ENCODE measurements at regions not wholly inside any gene's neighbourhood (a gene's known extent, or its start where the extent isn't known, plus 50 kb on each side); places are given as distances from the start of the nearest gene placed in this dataset.

DNA sequence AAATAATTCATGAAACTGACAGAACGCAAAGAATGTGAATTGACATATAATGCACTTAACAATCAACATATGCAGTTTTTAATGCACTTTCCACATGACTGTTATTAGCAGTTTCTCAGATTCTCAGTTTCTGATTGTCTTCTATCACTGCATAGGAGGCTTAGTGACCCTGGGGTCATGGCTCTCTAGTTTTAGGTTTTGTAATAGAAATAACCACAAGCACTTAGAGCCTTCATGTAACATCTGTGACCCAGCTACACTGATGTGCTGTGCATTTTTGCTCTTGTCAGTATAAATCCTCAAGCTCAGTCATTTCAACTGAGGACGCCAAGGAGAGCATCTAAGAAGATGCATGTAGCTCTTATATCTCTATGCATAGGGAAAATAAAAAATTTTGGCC, 163.1 kb upstream of the IZUMO3 start:
- in situ Hi-C loops (cut with HindIII; ENCODE audit: extremely low pct_ligation_motif_present, low pct_unique_long_range_greater_than_20kb) (loop anchor here (25.0 kb wide), 1 partner anchor 103 kb away; no protein-coding TSS in a partner anchor), intact Hi-C loops (cut with micrococcal nuclease; ENCODE audit: unreplicated experiment) (no loop called here)
- FAIRE-seq (no peak), DNase-seq (ENCODE audit: low spot score) (no peak), ATAC-seq (no peak)
- no peak overlapping the region for H3K4me3 ChIP-seq (replicated peaks in 1 of 3; ENCODE audit: insufficient read depth in 1 of 3, low read depth in 2 of 3, low read length in 3 of 3)
- H2AFZ ChIP-seq (ENCODE audit: low read length) = no peak overlapping the region
- peaks cover 54% of the 10 kb centered on the region for H3K9me3 ChIP-seq (ENCODE audit: low read length)
- no peaks in the 10 kb centered on the region for H3K27me3 ChIP-seq (ENCODE audit: control insufficient read depth in 1 of 2, insufficient read depth in 2 of 2, low read length in 2 of 2)
- no peak overlapping the region for H3K9ac ChIP-seq (ENCODE audit: insufficient read depth, low read depth, low read length)
- no TSS peak for BruUV-seq (replicated peaks)
- POLR2A ChIA-PET = no interaction called here
- CTCF ChIA-PET (ENCODE audit: low intra/inter-chr PET ratio, low total read pairs) = no interaction called here
- no peaks in the 10 kb centered on the region for H4K20me1 ChIP-seq (ENCODE audit: insufficient read depth, low read length)
- H3K4me1 ChIP-seq (ENCODE audit: insufficient read depth, low read length) = no peaks in the 10 kb centered on the region
- no peak for TF ChIP-seq SKI (IDR thresholded peaks at IDR 0.05; ENCODE audit: partially characterized antibody)
- TF ChIP-seq U2AF2 (IDR thresholded peaks at IDR 0.05; ENCODE audit: low read depth, low read length) = no peak
- no peak for TF ChIP-seq ZNF720 (CRISPR knock-in tag; IDR thresholded peaks at IDR 0.05)
- TF ChIP-seq SIN3A (IDR thresholded peaks at IDR 0.05; ENCODE audit: borderline replicate concordance, low read depth, low read length) = no peak
- TF ChIP-seq CREB3 (CRISPR knock-in tag; IDR thresholded peaks at IDR 0.05) = no peak
- no peak for TF ChIP-seq ZIK1 (CRISPR knock-in tag; IDR thresholded peaks at IDR 0.05; ENCODE audit: borderline replicate concordance, low read depth)
- no peak for TF ChIP-seq ZFP62 (CRISPR knock-in tag; IDR thresholded peaks at IDR 0.05)
- TF ChIP-seq, protein P1, sequence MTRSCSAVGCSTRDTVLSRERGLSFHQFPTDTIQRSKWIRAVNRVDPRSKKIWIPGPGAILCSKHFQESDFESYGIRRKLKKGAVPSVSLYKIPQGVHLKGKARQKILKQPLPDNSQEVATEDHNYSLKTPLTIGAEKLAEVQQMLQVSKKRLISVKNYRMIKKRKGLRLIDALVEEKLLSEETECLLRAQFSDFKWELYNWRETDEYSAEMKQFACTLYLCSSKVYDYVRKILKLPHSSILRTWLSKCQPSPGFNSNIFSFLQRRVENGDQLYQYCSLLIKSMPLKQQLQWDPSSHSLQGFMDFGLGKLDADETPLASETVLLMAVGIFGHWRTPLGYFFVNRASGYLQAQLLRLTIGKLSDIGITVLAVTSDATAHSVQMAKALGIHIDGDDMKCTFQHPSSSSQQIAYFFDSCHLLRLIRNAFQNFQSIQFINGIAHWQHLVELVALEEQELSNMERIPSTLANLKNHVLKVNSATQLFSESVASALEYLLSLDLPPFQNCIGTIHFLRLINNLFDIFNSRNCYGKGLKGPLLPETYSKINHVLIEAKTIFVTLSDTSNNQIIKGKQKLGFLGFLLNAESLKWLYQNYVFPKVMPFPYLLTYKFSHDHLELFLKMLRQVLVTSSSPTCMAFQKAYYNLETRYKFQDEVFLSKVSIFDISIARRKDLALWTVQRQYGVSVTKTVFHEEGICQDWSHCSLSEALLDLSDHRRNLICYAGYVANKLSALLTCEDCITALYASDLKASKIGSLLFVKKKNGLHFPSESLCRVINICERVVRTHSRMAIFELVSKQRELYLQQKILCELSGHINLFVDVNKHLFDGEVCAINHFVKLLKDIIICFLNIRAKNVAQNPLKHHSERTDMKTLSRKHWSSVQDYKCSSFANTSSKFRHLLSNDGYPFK (CRISPR knock-in tag; IDR thresholded peaks at IDR 0.05; ENCODE audit: borderline replicate concordance) = no peak
- no peak for TF ChIP-seq ZNF761 (CRISPR knock-in tag; conservative IDR thresholded peaks at IDR 0.05)
- TF ChIP-seq NFE2L2 (IDR thresholded peaks at IDR 0.05; ENCODE audit: low read length) = no peak
- TF ChIP-seq NCOA1 (CRISPR knock-in tag; IDR thresholded peaks at IDR 0.05) = no peak
- TF ChIP-seq ISL2 (CRISPR knock-in tag; IDR thresholded peaks at IDR 0.05) = no peak
- no peak for TF ChIP-seq ZNF260 (CRISPR knock-in tag; IDR thresholded peaks at IDR 0.05; ENCODE audit: borderline replicate concordance, low read depth)
- TF ChIP-seq PCBP1 (IDR thresholded peaks at IDR 0.05; ENCODE audit: borderline replicate concordance, low read depth, low read length) = no peak
- TF ChIP-seq ZNF337 (CRISPR knock-in tag; IDR thresholded peaks at IDR 0.05; ENCODE audit: borderline replicate concordance, low read depth) = no peak
- no peak for TF ChIP-seq KAT8 (CRISPR knock-in tag; IDR thresholded peaks at IDR 0.05)
- TF ChIP-seq PCBP2 (optimal IDR thresholded peaks at IDR 0.05; ENCODE audit: low read depth, low read length, poor library complexity, severe bottlenecking) = no peak
- TF ChIP-seq SMAD1 (CRISPR knock-in tag; IDR thresholded peaks at IDR 0.05; ENCODE audit: borderline replicate concordance, low read depth) = no peak
- TF ChIP-seq ZNF331 (CRISPR knock-in tag; IDR thresholded peaks at IDR 0.05) = no peak
- 2% methylated on average over 2 of the region's 2 CpGs for WGBS (ENCODE audit: low lambda C conversion rate)
- H3K36me3 ChIP-seq (replicated peaks in 1 of 2; ENCODE audit: control insufficient read depth in 1 of 2, insufficient read depth in 2 of 2, low read length in 2 of 2) = no peaks in the 10 kb centered on the region
- H3K79me2 ChIP-seq (ENCODE audit: insufficient read depth, low read length) = no peaks in the 10 kb centered on the region
- no peak overlapping the region for H3K4me2 ChIP-seq (ENCODE audit: low read depth, low read length)
- H3K27ac ChIP-seq (ENCODE audit: extremely low read length, insufficient read depth, low read length) = no peak overlapping the region

Data from HepG2 (cell line).